Gastroesophageal sphincter (tissue), 4 donors: ENCODE measurements at regions not wholly inside any gene's neighbourhood (a gene's known extent, or its start where the extent isn't known, plus 50 kb on each side); places are given as distances from the start of the nearest gene placed in this dataset.
"Not testable (repeated sequence)": the region's sequence is repeated elsewhere in the genome, so short reads cannot be mapped to it uniquely, and the experiment has no call there.

ENCODE experiments used
- ATAC-seq: fragments of 150-250 bp; one replicate; pipeline ENCODE4 v1.9.1; 2016; ENCODE audit warnings: mild to moderate bottlenecking, moderate library complexity
- H3K27ac ChIP-seq, 4 donors: fragments of 200-600 bp; sonication (generic) in 3 of 4; 1 replicate in 3 of 4; 2 replicates in 1 of 4; pipeline ENCODE4 v1.5.1; 2016 to 2019
- H3K27me3 ChIP-seq: fragments of 200-600 bp; sonication (generic); one replicate; pipeline ENCODE4 v1.5.1; 2019
- H3K36me3 ChIP-seq, 2 donors: fragments of 200-600 bp; sonication (generic); one replicate each; pipeline ENCODE4 v1.5.1; 2019; ENCODE audit warnings: control low read depth in 1 of 2
- H3K4me1 ChIP-seq, 3 donors: fragments of 200-600 bp; sonication (generic); 1 replicate in 2 of 3; 2 replicates in 1 of 3; pipeline ENCODE4 v1.5.1; 2016 to 2019; ENCODE audit warnings: control low read depth in 2 of 3
- H3K4me3 ChIP-seq, 2 donors: fragments of 200-600 bp; sonication (generic); one replicate each; pipeline ENCODE4 v1.5.1; 2019; ENCODE audit warnings: mild to moderate bottlenecking in 1 of 2, moderate library complexity in 1 of 2
- H3K9me3 ChIP-seq, 3 donors: fragments of 200-600 bp; sonication (generic); one replicate each; pipeline ENCODE4 v1.5.1; 2017 to 2019; ENCODE audit warnings: control low read depth in 2 of 3
- EP300 ChIP-seq: sonication (generic); formaldehyde crosslinking; IDR thresholded peaks from one replicate; pipeline ENCODE4 v1.6.1; 2017; ENCODE audit warnings: antibody characterized with exemption, mild to moderate bottlenecking
- POLR2A ChIP-seq, 2 donors: fragments of 450-650 bp; IDR thresholded peaks; one replicate each; pipeline ENCODE4 v1.6.1; 2017; ENCODE audit warnings: antibody characterized with exemption in 2 of 2, mild to moderate bottlenecking in 2 of 2, moderate library complexity in 1 of 2
- POLR2AphosphoS5 ChIP-seq: sonication (generic); formaldehyde crosslinking; IDR thresholded peaks from one replicate; pipeline ENCODE4 v1.6.1; 2017; ENCODE audit warnings: antibody characterized with exemption
- WGBS, 2 donors: methylation state at CpG; one replicate each; pipeline ENCODE4 v1.1.5; 2018; ENCODE audit warnings: low coverage in 1 of 2; 5-methylcytosine and 5-hydroxymethylcytosine counted together
- TF ChIP-seq, protein P1 (sequence below), 4 experiments: fragments of 200-600 bp in 2 of 4; fragments of 450-650 bp in 2 of 4; sonication (generic) in 1 of 4; IDR thresholded peaks; one replicate each; pipeline ENCODE4 v1.5.1; 2017 to 2019; ENCODE audit warnings: antibody characterized with exemption in 4 of 4, mild to moderate bottlenecking in 2 of 4, moderate library complexity in 2 of 4

- Histone ChIP-seq H3K4me1 (no peaks in the 10 kb centered on the region), H3K36me3 (no peaks in the 10 kb centered on the region), H3K9me3 (peaks cover 0 to 42% (median 0%) of the 10 kb centered on the region in 3 donors), H3K27ac (no peak overlapping the region), H3K27me3 (peaks cover 3% of the 10 kb centered on the region), H3K4me3 (no peak overlapping the region)
- no CpG with 5 or more reads among the region's 3 CpGs for whole genome bisulfite sequencing, 2 donors
- TF ChIP-seq EP300 (no peak), POLR2A (IDR thresholded peaks at IDR 0.05) (no peak), POLR2AphosphoS5 (no peak)
- TF ChIP-seq, protein P1, sequence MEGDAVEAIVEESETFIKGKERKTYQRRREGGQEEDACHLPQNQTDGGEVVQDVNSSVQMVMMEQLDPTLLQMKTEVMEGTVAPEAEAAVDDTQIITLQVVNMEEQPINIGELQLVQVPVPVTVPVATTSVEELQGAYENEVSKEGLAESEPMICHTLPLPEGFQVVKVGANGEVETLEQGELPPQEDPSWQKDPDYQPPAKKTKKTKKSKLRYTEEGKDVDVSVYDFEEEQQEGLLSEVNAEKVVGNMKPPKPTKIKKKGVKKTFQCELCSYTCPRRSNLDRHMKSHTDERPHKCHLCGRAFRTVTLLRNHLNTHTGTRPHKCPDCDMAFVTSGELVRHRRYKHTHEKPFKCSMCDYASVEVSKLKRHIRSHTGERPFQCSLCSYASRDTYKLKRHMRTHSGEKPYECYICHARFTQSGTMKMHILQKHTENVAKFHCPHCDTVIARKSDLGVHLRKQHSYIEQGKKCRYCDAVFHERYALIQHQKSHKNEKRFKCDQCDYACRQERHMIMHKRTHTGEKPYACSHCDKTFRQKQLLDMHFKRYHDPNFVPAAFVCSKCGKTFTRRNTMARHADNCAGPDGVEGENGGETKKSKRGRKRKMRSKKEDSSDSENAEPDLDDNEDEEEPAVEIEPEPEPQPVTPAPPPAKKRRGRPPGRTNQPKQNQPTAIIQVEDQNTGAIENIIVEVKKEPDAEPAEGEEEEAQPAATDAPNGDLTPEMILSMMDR (IDR thresholded peaks at IDR 0.05): no peak
- no peak for ATAC-seq
These were observed 1690.1 kb downstream of the TP53TG3F start for GRCh38 chr16:35149550-35149949.

DNA sequence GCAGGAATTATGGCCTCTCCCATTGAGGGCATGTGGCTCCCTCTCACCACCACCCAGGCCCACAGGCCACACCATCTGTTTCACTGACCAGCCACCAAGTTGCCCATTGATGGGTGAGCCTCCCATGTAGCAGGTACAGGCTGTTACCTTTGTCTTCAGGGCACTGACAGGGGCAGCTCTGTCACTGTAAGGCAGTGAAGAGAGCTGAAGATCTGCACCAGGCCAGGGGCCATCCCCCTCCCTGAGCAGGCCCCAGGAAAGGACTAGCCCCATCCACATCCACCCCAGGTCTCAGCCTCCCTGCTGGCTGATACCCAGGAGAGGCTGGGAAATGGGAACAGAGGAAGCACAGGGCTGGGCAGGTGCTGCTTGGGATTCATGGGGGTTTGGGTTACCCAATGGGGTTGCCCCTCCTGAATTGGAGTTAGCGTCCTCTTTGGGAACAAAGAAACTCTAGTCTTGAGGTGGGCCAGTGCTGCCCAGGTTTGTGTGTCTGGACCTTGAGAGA, 1691.4 kb downstream of the TP53TG3F start:
- Histone ChIP-seq H3K4me1 (no peaks in the 10 kb centered on the region), H3K27ac (no peak overlapping the region), H3K27me3 (peaks cover 3% of the 10 kb centered on the region), H3K9me3 (peaks cover 0 to 36% (median 0%) of the 10 kb centered on the region in 3 donors), H3K36me3 (no peaks in the 10 kb centered on the region), H3K4me3 (no peak overlapping the region)
- TF ChIP-seq POLR2AphosphoS5 (no peak), POLR2A (IDR thresholded peaks at IDR 0.05) (no peak), EP300 (no peak)
- TF ChIP-seq, protein P1 (IDR thresholded peaks at IDR 0.05): no peak
- WGBS, 2 donors: 67% methylated on average over 1 of the region's 1 CpG; no CpG with 5 or more reads in 1 of the 2 donors
- ATAC-seq: no peak

GRCh38 chr16:35152067-35152627, 1692.7 kb downstream of the TP53TG3F start:
- H3K4me1 ChIP-seq: no peaks in the 10 kb centered on the region
- H3K27me3 ChIP-seq: peaks cover 3% of the 10 kb centered on the region
- no peak overlapping the region for H3K4me3 ChIP-seq
- TF ChIP-seq EP300: no peak
- TF ChIP-seq, protein P1 (IDR thresholded peaks at IDR 0.05): no peak
- no peak for TF ChIP-seq POLR2AphosphoS5
- TF ChIP-seq POLR2A (IDR thresholded peaks at IDR 0.05): no peak
- no peak overlapping the region for H3K27ac ChIP-seq
- peaks cover 0 to 32% (median 0%) of the 10 kb centered on the region in 3 donors for H3K9me3 ChIP-seq
- ATAC-seq: no peak
- 17% methylated on average over 1 of the region's 1 CpG; no CpG with 5 or more reads in 1 of the 2 donors for WGBS, 2 donors
- no peaks in the 10 kb centered on the region for H3K36me3 ChIP-seq

GRCh38 chr16:35154627-35155026, 1695.2 kb downstream of the TP53TG3F start:
- peaks cover 3% of the 10 kb centered on the region for H3K27me3 ChIP-seq
- no peak overlapping the region for H3K4me3 ChIP-seq
- H3K4me1 ChIP-seq: no peaks in the 10 kb centered on the region
- peaks cover 0 to 24% (median 0%) of the 10 kb centered on the region in 3 donors for H3K9me3 ChIP-seq
- TF ChIP-seq POLR2AphosphoS5 (no peak), EP300 (no peak), POLR2A (IDR thresholded peaks at IDR 0.05) (no peak)
- TF ChIP-seq, protein P1 (IDR thresholded peaks at IDR 0.05): no peak
- no peaks in the 10 kb centered on the region for H3K36me3 ChIP-seq
- H3K27ac ChIP-seq: no peak overlapping the region
- ATAC-seq: no peak

DNA sequence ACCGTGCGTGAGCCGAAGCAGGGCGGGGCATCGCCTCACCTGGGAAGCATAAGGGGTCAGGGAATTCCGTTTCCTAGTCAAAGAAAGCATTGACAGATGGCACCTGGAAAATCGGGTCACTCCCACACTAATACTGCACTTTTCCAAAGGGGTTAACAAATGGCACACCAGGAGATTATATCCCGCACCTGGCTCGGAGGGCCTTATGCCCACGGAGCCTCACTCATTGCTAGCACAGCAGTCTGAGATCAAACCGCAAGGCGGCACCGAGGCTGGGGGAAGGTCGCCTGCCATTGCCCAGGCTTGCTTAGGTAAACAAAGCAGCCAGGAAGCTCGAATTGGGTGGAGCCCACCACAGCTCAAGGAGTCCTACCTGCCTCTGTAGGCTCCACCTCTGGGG, 1698.1 kb downstream of the TP53TG3F start:
- H3K36me3 ChIP-seq, ATAC-seq, H3K27me3 ChIP-seq, H3K4me1 ChIP-seq, H3K4me3 ChIP-seq, H3K27ac ChIP-seq: not testable (repeated sequence)
- peaks cover 0 to 34% (median 0%) of the 10 kb centered on the region in 3 donors for H3K9me3 ChIP-seq
- 0 to 50% methylated on average over 1 to 2 of the region's 15 CpGs for WGBS, 2 donors

DNA sequence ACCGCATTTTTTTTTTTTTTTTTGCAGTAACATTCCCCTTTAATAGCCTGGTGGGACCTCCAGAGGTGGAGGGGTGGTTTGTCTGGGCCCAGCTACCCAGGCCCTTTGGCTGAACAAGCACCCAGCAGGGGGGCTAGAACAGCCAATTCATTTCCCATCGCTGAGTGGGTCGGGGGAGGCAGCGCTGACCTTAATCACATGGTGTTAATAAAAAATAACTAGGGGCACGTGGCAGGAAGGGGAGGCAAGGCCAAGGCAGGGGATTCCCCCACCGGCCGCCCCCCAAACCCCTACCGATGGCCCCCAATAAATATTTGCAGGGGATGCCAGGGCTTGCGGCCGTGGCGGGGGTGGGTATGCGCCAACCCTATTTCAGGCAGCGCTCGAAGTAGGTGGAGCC, 1709.9 kb downstream of the TP53TG3F start:
- ATAC-seq: not testable (repeated sequence)

DNA sequence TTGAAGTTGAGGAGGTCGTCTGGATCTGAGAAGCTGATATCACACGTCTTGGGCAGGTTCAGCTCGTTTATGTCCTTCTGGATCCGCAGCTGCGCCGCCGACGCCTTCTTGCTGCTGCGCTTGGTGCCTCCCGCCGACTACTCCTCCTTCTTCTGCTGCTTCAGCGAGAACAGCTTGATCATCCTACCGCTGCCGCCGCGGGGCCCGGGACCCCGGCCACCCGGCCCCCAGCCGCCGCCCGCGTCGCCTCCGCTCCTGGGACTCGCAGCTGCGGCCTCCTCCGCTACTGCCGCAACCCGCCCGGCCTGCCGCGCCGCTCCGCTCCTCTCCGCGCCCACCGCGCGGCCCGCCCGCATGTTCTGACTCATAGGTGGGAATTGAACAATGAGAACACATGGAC, 1710.6 kb downstream of the TP53TG3F start:
- not testable (repeated sequence) for H3K36me3 ChIP-seq, H3K4me3 ChIP-seq, ATAC-seq, H3K27me3 ChIP-seq, H3K27ac ChIP-seq, H3K4me1 ChIP-seq
- peaks cover 0 to 23% (median 0%) of the 10 kb centered on the region in 3 donors for H3K9me3 ChIP-seq
- WGBS, 2 donors: 20 to 90% methylated on average over 1 to 2 of the region's 42 CpGs

More for the DNA sequence above, 1709.9 kb downstream of the TP53TG3F start:
- H3K4me1 ChIP-seq, H3K36me3 ChIP-seq, H3K4me3 ChIP-seq, H3K27me3 ChIP-seq, H3K27ac ChIP-seq: not testable (repeated sequence)
- H3K9me3 ChIP-seq: peaks cover 0 to 29% (median 0%) of the 10 kb centered on the region in 3 donors
- 74 to 100% methylated on average over 1 to 5 of the region's 14 CpGs for whole genome bisulfite sequencing, 2 donors
